Kidney glomerular epithelial cell (primary cell): ENCODE measurements at regions not wholly inside any gene's neighbourhood (a gene's known extent, or its start where the extent isn't known, plus 50 kb on each side); places are given as distances from the start of the nearest gene placed in this dataset.
"Not testable (repeated sequence)": the region's sequence is repeated elsewhere in the genome, so short reads cannot be mapped to it uniquely, and the experiment has no call there.

Source experiments
- DNase-seq: peaks from one replicate; lab custom pipeline; 2025; lab: John Stamatoyannopoulos, UW

- no peak for DNase-seq
These were observed 52.5 kb upstream of the RESF1 start for GRCh38 chr12:31906557-31907301.

GRCh38 chr12:31903025-31903424 lies 56.2 kb upstream of the RESF1 start:
- no peak for DNase-seq

GRCh38 chr12:31900271-31900670 lies 58.9 kb upstream of the RESF1 start:
- no peak for DNase-seq

GRCh38 chr12:31899109-31899508 lies 60.1 kb upstream of the RESF1 start:
- no peak for DNase-seq

- DNase-seq = peak; percentile 16
These were observed 61.3 kb upstream of the RESF1 start for GRCh38 chr12:31897781-31898503.

- not testable (repeated sequence) for DNase-seq
These were observed 62.1 kb upstream of the RESF1 start for GRCh38 chr12:31897092-31897491.

GRCh38 chr12:31896514-31897039 lies 62.6 kb upstream of the RESF1 start:
- no peak for DNase-seq

GRCh38 chr12:31895449-31896150 lies 63.6 kb upstream of the RESF1 start:
- no peak for DNase-seq

GRCh38 chr12:31890295-31891285 lies 68.6 kb upstream of the RESF1 start:
- no peak for DNase-seq

GRCh38 chr12:31887109-31887811 lies 72.0 kb upstream of the RESF1 start:
- DNase-seq = no peak

- not testable (repeated sequence) for DNase-seq
These were observed 76.5 kb upstream of the RESF1 start for GRCh38 chr12:31882682-31883081.

GRCh38 chr12:31880340-31880739 lies 78.9 kb upstream of the RESF1 start:
- DNase-seq = no peak

GRCh38 chr12:31877884-31878283 lies 81.3 kb upstream of the RESF1 start:
- DNase-seq = no peak

GRCh38 chr12:31876568-31877424 lies 82.4 kb upstream of the RESF1 start:
- no peak for DNase-seq

- no peak for DNase-seq
These were observed 83.6 kb upstream of the RESF1 start for GRCh38 chr12:31875609-31875964.

GRCh38 chr12:31874961-31875608 lies 84.1 kb upstream of the RESF1 start:
- DNase-seq = peak; percentile 17

- DNase-seq = no peak
These were observed 86.2 kb upstream of the RESF1 start for GRCh38 chr12:31872831-31873604.

- DNase-seq = no peak
These were observed 89.2 kb upstream of the RESF1 start for GRCh38 chr12:31869972-31870371.

GRCh38 chr12:31868965-31869364 lies 90.2 kb upstream of the RESF1 start:
- no peak for DNase-seq
